ENCODE measurements at regions not wholly inside any gene's neighbourhood (a gene's known extent, or its start where the extent isn't known, plus 50 kb on each side); places are given as distances from the start of the nearest gene placed in this dataset.

DNA sequence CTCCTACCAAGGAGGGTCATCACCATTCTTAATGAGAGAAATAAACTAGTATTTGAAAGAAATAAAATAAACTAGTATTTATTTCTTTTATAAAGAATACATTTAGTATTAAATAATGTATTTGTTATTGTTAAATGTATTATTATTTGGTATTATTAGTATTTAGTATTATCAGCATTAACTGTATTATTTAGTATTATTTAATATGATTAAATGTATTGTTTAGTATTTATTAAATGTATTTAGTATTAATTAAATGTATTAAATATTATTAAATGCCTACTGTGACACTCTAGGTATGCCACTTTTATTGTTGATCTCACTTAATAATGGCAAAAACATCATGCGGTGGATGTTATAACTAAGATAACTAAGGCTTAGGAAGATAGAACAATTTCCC, 353.6 kb upstream of the MAP2 start:
- TF ChIP-seq, protein P1, sequence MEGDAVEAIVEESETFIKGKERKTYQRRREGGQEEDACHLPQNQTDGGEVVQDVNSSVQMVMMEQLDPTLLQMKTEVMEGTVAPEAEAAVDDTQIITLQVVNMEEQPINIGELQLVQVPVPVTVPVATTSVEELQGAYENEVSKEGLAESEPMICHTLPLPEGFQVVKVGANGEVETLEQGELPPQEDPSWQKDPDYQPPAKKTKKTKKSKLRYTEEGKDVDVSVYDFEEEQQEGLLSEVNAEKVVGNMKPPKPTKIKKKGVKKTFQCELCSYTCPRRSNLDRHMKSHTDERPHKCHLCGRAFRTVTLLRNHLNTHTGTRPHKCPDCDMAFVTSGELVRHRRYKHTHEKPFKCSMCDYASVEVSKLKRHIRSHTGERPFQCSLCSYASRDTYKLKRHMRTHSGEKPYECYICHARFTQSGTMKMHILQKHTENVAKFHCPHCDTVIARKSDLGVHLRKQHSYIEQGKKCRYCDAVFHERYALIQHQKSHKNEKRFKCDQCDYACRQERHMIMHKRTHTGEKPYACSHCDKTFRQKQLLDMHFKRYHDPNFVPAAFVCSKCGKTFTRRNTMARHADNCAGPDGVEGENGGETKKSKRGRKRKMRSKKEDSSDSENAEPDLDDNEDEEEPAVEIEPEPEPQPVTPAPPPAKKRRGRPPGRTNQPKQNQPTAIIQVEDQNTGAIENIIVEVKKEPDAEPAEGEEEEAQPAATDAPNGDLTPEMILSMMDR (IDR thresholded peaks at IDR 0.05; ENCODE audit: low read depth, low read length): no peak
- DNase-seq (ENCODE audit: extremely low read depth, low read depth): no peak

DNA sequence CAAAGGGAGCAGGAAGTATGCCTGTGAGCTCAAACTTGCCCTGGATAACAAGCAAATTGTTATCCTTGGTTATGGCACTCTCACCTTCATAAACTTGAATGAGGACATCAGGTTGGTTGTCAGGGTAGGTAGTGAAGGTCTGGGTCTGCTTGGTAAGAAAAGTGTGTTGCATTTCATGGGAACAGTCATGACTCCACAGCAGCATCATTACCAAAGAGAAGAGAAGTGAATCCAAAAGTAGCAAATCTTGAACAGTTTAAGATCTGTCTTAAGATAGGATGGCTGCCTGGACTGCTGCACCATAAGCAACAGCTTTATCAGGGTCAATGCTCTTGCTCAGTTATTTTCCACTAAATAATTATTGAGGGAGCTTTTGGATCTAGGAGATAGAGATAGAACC, 350.7 kb upstream of the MAP2 start:
- TF ChIP-seq, protein P1 (IDR thresholded peaks at IDR 0.05; ENCODE audit: low read depth, low read length): no peak
- DNase-seq (ENCODE audit: extremely low read depth, low read depth): no peak

DNA sequence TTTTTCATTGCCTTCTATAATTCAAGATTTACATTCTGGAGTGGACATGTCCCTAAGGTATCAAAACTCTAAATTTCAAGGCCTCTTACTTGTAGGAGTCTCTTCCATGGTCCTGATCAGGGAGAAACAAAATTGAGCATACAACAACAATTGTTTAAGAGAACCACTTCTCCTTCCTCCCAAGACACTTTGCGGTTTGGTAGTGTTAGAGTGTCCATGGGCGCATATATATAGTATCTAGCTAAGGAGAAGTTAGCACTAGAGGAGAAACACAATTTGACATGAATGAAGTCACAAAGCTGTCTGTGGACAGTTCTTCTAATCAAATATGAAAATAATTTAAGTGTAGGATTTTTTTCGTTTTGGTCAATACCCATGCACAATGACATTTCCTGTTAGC, 349.1 kb upstream of the MAP2 start:
- TF ChIP-seq, protein P1 (IDR thresholded peaks at IDR 0.05; ENCODE audit: low read depth, low read length): no peak
- no peak for DNase-seq (ENCODE audit: extremely low read depth, low read depth)

DNA sequence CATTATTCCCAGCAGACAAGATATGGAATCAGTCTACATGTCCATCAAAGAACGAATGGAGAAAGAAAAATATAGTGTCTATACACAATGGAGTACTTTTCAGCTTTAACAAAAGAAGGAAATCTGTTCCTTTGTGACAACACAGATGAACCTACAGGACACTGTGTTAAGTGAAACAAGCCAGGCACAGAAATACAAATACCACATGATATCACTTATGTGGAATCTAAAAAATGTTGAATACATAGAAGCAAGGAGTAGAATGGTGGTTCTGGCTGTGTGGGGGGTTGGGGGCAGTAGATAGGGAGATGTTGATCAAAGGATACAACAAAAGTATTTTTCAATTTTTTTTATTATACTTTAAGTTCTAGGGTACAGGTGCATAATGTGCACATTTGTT, 347.7 kb upstream of the MAP2 start:
- no peak for DNase-seq (ENCODE audit: extremely low read depth, low read depth)
- TF ChIP-seq, protein P1 (IDR thresholded peaks at IDR 0.05; ENCODE audit: low read depth, low read length): no peak

DNA sequence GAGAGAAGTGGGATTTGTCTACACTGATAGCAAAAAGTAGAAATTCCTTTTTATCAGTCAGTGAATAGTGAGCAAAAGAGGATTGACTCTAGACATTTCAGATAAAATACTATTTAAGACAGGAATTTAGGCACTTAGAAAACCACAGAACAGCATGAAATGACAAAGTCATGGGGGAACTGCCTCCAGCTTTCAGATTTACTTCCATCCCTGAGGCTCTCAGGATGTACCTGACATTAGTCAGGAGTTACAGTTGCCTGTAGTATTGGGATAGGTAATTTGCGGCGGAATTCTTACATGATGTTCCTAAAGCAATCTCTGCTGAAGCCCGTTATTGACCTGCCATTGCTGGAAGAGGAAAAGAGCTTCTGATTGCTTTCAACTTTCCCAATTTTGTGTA, 337.1 kb upstream of the MAP2 start:
- no peak for DNase-seq (ENCODE audit: extremely low read depth, low read depth)
- TF ChIP-seq, protein P1 (IDR thresholded peaks at IDR 0.05; ENCODE audit: low read depth, low read length): no peak

DNA sequence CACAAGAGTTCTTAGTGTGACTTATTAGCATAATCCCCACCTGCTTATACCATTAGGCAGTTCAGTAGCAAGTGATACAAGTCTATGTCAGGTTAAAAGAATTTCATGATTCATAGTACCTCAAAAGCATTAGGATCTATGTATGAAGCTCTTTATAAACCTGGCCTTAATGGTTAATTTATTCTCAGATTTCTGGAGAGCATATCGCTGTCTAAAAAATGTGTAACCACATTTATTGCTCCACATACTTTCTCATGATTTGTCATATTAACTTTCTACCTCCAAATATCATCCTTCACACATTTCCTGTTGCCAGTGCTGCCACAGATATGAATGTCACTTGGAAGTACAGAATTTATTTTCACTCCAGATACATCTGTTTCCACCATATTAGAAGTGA, 332.8 kb upstream of the MAP2 start:
- TF ChIP-seq, protein P1 (IDR thresholded peaks at IDR 0.05; ENCODE audit: low read depth, low read length): no peak
- DNase-seq (ENCODE audit: extremely low read depth, low read depth): no peak

DNA sequence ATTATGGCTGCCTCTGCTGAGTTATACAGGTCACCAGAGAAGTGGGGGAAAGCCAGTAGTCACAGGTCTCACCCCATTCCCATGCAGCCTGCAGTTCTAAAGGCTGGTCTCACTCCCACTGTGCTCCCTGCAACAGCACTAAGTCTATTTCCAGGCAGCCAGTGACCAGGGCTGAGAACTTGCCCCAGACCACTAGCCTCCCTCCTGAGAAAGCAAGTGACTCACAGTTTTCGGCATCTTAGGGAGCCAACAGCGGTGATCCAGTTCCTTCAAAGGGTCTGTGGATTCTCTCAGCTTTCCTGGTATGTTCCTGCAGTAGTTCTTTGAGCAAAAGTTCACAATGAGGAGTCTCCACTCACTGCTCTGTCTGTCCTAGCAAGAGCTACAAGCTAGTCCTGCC, 329.6 kb upstream of the MAP2 start:
- no peak for DNase-seq (ENCODE audit: extremely low read depth, low read depth)
- TF ChIP-seq, protein P1 (IDR thresholded peaks at IDR 0.05; ENCODE audit: low read depth, low read length): no peak

Data from AG09319 (cell line).